OCI-LY3 (cell line): ENCODE measurements at regions not wholly inside any gene's neighbourhood (a gene's known extent, or its start where the extent isn't known, plus 50 kb on each side); places are given as distances from the start of the nearest gene placed in this dataset.

Source experiments
- H2AFZ ChIP-seq: fragments of 200-600, 300-600 bp; shearing (Covaris generic); 2 replicates; pipeline ENCODE4 v1.6.0; 2014; ENCODE audit warnings: antibody characterized with exemption, low read depth, low read length
- H3K27ac ChIP-seq: fragments of 200-600, 300-600 bp; sonication (generic); 2 replicates; pipeline ENCODE4 v1.5.1; 2014; ENCODE audit warnings: mild to moderate bottlenecking, low read length, moderate library complexity, mixed read lengths
- H3K27me3 ChIP-seq: fragments of 200-600, 300-600 bp; sonication (generic); 2 replicates; pipeline ENCODE4 v1.6.1; 2014; ENCODE audit warnings: low read depth, low read length, mixed read lengths
- H3K36me3 ChIP-seq: fragments of 200-600, 300-600 bp; sonication (generic); replicated peaks from 2 replicates; pipeline ENCODE3; 2014; ENCODE audit warnings: low read depth, low read length, mixed read lengths
- H3K4me1 ChIP-seq: fragments of 300-600, 200-600 bp; sonication (generic); 2 replicates; pipeline ENCODE4 v1.6.1; 2014; ENCODE audit warnings: low read length, mixed read lengths
- H3K4me2 ChIP-seq: fragments of 200-600, 300-600 bp; sonication (generic); 2 replicates; pipeline ENCODE4 v1.6.1; 2014; ENCODE audit warnings: low read length, mixed read lengths
- H3K4me3 ChIP-seq: fragments of 300-600, 200-600 bp; sonication (generic); 2 replicates; pipeline ENCODE4 v1.5.1; 2014; ENCODE audit warnings: antibody characterized with exemption, mild to moderate bottlenecking, low read length, moderate library complexity
- H3K79me2 ChIP-seq: fragments of 300-600, 200-600 bp; shearing (Covaris generic); 2 replicates; pipeline ENCODE4 v1.6.1; 2014; ENCODE audit warnings: mild to moderate bottlenecking, low read length, mixed read lengths
- H3K9ac ChIP-seq: fragments of 300-600, 200-600 bp; shearing (Covaris generic); 2 replicates; pipeline ENCODE4 v1.6.0; 2014; ENCODE audit warnings: mild to moderate bottlenecking, low read length, moderate library complexity
- H3K9me3 ChIP-seq: fragments of 200-600, 300-600 bp; shearing (Covaris generic); 2 replicates; pipeline ENCODE4 v1.6.1; 2014; ENCODE audit warnings: low read length, mixed read lengths; ENCODE audit not compliant: insufficient read depth
- H4K20me1 ChIP-seq: fragments of 200-600, 300-600 bp; sonication (generic); 2 replicates; pipeline ENCODE4 v1.6.1; 2016; ENCODE audit warnings: low read length, mixed read lengths; ENCODE audit not compliant: insufficient read depth
- CTCF ChIP-seq: fragments of 200-600, 300-600 bp; sonication (generic); IDR thresholded peaks from 2 replicates; pipeline ENCODE4 v1.5.1; 2014; ENCODE audit warnings: antibody characterized with exemption, low read length, low read depth
- EZH2phosphoT487 ChIP-seq: fragments of 200-600 bp; shearing (Covaris generic); IDR thresholded peaks from 2 replicates; pipeline ENCODE4 v1.6.1; 2018; ENCODE audit warnings: antibody characterized with exemption, mixed run types, low read depth

GRCh38 chr7:98483276-98483963 lies 82.5 kb upstream of the BAIAP2L1 start:
- H4K20me1 ChIP-seq: no peaks in the 10 kb centered on the region
- H3K9ac ChIP-seq: no peak overlapping the region
- H3K4me2 ChIP-seq: no peak overlapping the region
- 0 out of 2 replicates have a peak, but pooled peaks cover 4% of the 10 kb centered on the region for H3K4me1 ChIP-seq
- no peaks in the 10 kb centered on the region for H3K79me2 ChIP-seq
- no peak overlapping the region for H3K4me3 ChIP-seq
- TF ChIP-seq CTCF: no peak
- TF ChIP-seq EZH2phosphoT487: no peak
- H3K27me3 ChIP-seq: no peaks in the 10 kb centered on the region; the same call in 1 of the 2 replicates
- no peak overlapping the region for H3K27ac ChIP-seq
- H3K9me3 ChIP-seq: no peaks in the 10 kb centered on the region
- no peaks in the 10 kb centered on the region for H3K36me3 ChIP-seq
- no peak overlapping the region for H2AFZ ChIP-seq

GRCh38 chr7:98479318-98479717 lies 78.4 kb upstream of the BAIAP2L1 start:
- H3K4me2 ChIP-seq: no peak overlapping the region
- TF ChIP-seq EZH2phosphoT487: no peak
- no peak for TF ChIP-seq CTCF

DNA sequence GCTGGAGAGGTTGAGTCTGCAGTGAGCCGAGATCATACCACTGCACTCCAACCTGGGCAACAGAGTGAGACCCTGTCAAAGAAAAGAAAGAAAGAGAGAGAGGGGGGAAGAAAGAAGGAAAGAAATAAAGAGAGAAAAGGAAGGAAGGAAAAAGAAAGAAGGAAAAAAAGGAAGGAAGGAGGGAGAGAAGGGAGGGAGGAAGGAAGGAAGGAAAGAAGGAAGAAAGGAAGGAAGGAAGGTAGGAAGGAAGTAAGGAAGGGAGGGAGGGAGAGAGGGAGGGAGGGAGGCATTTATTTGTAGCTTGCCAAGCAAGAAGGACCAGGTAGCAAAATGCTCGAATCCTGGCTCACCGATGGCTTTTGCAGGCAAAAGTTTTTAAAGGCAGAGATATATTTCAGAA lies 74.5 kb upstream of the BAIAP2L1 start:
- H3K36me3 ChIP-seq: no peaks in the 10 kb centered on the region
- no peaks in the 10 kb centered on the region for H3K4me1 ChIP-seq
- no peak overlapping the region for H2AFZ ChIP-seq
- no peaks in the 10 kb centered on the region for H3K27me3 ChIP-seq
- no peaks in the 10 kb centered on the region for H4K20me1 ChIP-seq
- no peak overlapping the region for H3K4me2 ChIP-seq
- H3K9ac ChIP-seq: no peak overlapping the region
- no peak overlapping the region for H3K27ac ChIP-seq
- H3K4me3 ChIP-seq: no peak overlapping the region
- TF ChIP-seq CTCF: no peak
- no peak for TF ChIP-seq EZH2phosphoT487
- H3K9me3 ChIP-seq: no peaks in the 10 kb centered on the region
- H3K79me2 ChIP-seq: no peaks in the 10 kb centered on the region

More at GRCh38 chr7:98479318-98479717, 78.4 kb upstream of the BAIAP2L1 start:
- Histone ChIP-seq H3K4me3 (no peak overlapping the region), H4K20me1 (no peaks in the 10 kb centered on the region), H3K27ac (no peak overlapping the region), H3K4me1 (0 out of 2 replicates have a peak, but pooled peaks cover 4% of the 10 kb centered on the region), H3K79me2 (no peaks in the 10 kb centered on the region), H2AFZ (no peak overlapping the region), H3K9ac (no peak overlapping the region), H3K36me3 (no peaks in the 10 kb centered on the region), H3K9me3 (no peaks in the 10 kb centered on the region), H3K27me3 (no peaks in the 10 kb centered on the region)

DNA sequence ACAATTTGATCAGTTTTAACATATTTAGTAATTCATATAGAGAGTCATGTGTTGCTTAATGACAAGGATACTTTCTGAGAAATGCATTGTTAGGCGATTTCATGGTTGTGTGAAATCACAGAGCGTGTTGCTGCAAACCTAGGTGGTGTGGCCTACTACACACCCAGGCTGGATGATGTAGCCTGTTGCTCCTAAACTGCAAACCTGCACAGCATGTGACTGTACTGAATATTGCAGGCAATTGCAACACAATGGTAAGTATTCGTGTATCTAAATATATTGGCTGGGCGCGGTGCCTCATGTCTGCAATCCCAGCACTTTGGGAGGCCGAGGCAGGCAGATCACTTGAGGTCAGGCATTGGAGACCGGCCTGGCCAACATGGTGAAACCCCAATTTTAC lies 73.7 kb upstream of the BAIAP2L1 start:
- no peak overlapping the region for H3K4me2 ChIP-seq
- no peak for TF ChIP-seq EZH2phosphoT487
- TF ChIP-seq CTCF: no peak
- no peak overlapping the region for H2AFZ ChIP-seq
- no peak overlapping the region for H3K27ac ChIP-seq
- no peaks in the 10 kb centered on the region for H3K9me3 ChIP-seq
- H3K27me3 ChIP-seq: no peaks in the 10 kb centered on the region
- no peaks in the 10 kb centered on the region for H3K79me2 ChIP-seq
- H3K9ac ChIP-seq: no peak overlapping the region
- no peaks in the 10 kb centered on the region for H3K36me3 ChIP-seq
- no peaks in the 10 kb centered on the region for H3K4me1 ChIP-seq
- no peaks in the 10 kb centered on the region for H4K20me1 ChIP-seq
- no peak overlapping the region for H3K4me3 ChIP-seq
